IMR-90 (cell line): ENCODE measurements at regions not wholly inside any gene's neighbourhood (a gene's known extent, or its start where the extent isn't known, plus 50 kb on each side); places are given as distances from the start of the nearest gene placed in this dataset.

ENCODE experiments used
- ATAC-seq: fragments of 200-7000 bp; cut with Tn5 transposase; 2 replicates; pipeline ENCODE4 v1.9.1; 2020; ENCODE audit warnings: low read depth, mild to moderate bottlenecking, moderate library complexity
- BruUV-seq: library from RNA; stranded (reverse); fragments of 400-500 nt; replicated peaks from 2 replicates; lab custom pipeline; 2021; lab: Mats Ljungman, UMichigan
- CTCF ChIA-PET: fragments of 300-600 bp; formaldehyde crosslinking; extraction: SDS; loops from one replicate; lab custom pipeline; 2021; ENCODE audit warnings: antibody characterized with exemption; lab: Yijun Ruan, JAX
- POLR2A ChIA-PET: fragments of 300-600 bp; sonication (Branson Sonifier 250); formaldehyde crosslinking; loops from one replicate; lab custom pipeline; 2022; ENCODE audit warnings: antibody characterized with exemption; ENCODE audit not compliant: unreplicated experiment; lab: Charles Lee
- DNase-seq: peaks from one replicate; pipeline ENCODE4 v3.0.0; 2013
- H2AFZ ChIP-seq: replicated peaks from 2 replicates; pipeline ENCODE3; 2013; ENCODE audit warnings: low read length, mild to moderate bottlenecking; ENCODE audit not compliant: poor library complexity
- H2AK5ac ChIP-seq: 2 replicates; pipeline ENCODE4 v1.6.1; 2013; ENCODE audit warnings: low read depth, low read length, inconsistent platforms
- H2AK9ac ChIP-seq: replicated peaks from 2 replicates; pipeline ENCODE3; 2013; ENCODE audit warnings: mild to moderate bottlenecking, low read depth, low read length, moderate library complexity; ENCODE audit not compliant: poor library complexity
- H2BK120ac ChIP-seq: 2 replicates; pipeline ENCODE4 v1.6.1; 2013; ENCODE audit warnings: low read depth, low read length, inconsistent platforms
- H2BK15ac ChIP-seq: 3 replicates; pipeline ENCODE4 v1.6.1; 2013; ENCODE audit warnings: low read depth, low read length, inconsistent platforms
- H2BK20ac ChIP-seq: 2 replicates; pipeline ENCODE4 v1.6.1; 2013; ENCODE audit warnings: low read depth, mild to moderate bottlenecking, inconsistent platforms, low read length, moderate library complexity
- H2BK5ac ChIP-seq: 2 replicates; pipeline ENCODE4 v1.6.1; 2013; ENCODE audit warnings: mild to moderate bottlenecking, low read depth, low read length, inconsistent platforms; ENCODE audit not compliant: poor library complexity, severe bottlenecking
- H3K14ac ChIP-seq: replicated peaks from 2 replicates; pipeline ENCODE4 v1.6.1; 2013; ENCODE audit warnings: low read depth, low read length, inconsistent platforms
- H3K18ac ChIP-seq: 2 replicates; pipeline ENCODE4 v1.6.1; 2013; ENCODE audit warnings: low read depth, low read length, control low read depth
- H3K23ac ChIP-seq: 2 replicates; pipeline ENCODE4 v1.6.1; 2013; ENCODE audit warnings: low read depth, low read length, inconsistent platforms
- H3K27ac ChIP-seq: 2 replicates; pipeline ENCODE4 v1.5.1; 2013; ENCODE audit warnings: mild to moderate bottlenecking, control low read depth, low read length; ENCODE audit not compliant: insufficient read depth
- H3K27me3 ChIP-seq: 2 replicates; pipeline ENCODE4 v1.6.1; 2013; ENCODE audit warnings: low read length; ENCODE audit not compliant: control insufficient read depth, insufficient read depth
- H3K36me3 ChIP-seq: 2 replicates; pipeline ENCODE4 v1.6.1; 2013; ENCODE audit warnings: low read length, mixed read lengths; ENCODE audit not compliant: control insufficient read depth, insufficient read depth
- H3K4ac ChIP-seq: 2 replicates; pipeline ENCODE4 v1.6.1; 2013; ENCODE audit warnings: low read depth, low read length, inconsistent platforms
- H3K4me1 ChIP-seq: 2 replicates; pipeline ENCODE4 v1.6.1; 2013; ENCODE audit warnings: low read length, mixed read lengths; ENCODE audit not compliant: control insufficient read depth, insufficient read depth
- H3K4me2 ChIP-seq: 2 replicates; pipeline ENCODE4 v1.6.1; 2013; ENCODE audit warnings: low read depth, mild to moderate bottlenecking, control low read depth, low read length, moderate library complexity
- H3K4me3 ChIP-seq: 2 replicates; pipeline ENCODE4 v1.5.1; 2013; ENCODE audit warnings: low read depth, mild to moderate bottlenecking, control low read depth, low read length, moderate library complexity; ENCODE audit not compliant: insufficient read depth
- H3K56ac ChIP-seq: 2 replicates; pipeline ENCODE4 v1.6.1; 2013; ENCODE audit warnings: low read length, inconsistent platforms; ENCODE audit not compliant: insufficient read depth; ENCODE audit errors: extremely low read depth
- H3K79me1 ChIP-seq, 2 experiments: 2 replicates each; pipeline ENCODE4 v1.6.1; 2013; ENCODE audit warnings: low read length in 2 of 2, inconsistent platforms in 1 of 2, low read depth in 1 of 2
- H3K9ac ChIP-seq: 2 replicates; pipeline ENCODE4 v1.6.1; 2013; ENCODE audit warnings: low read depth, low read length, control low read depth
- H3K9me1 ChIP-seq: 2 replicates; pipeline ENCODE4 v1.6.1; 2013; ENCODE audit warnings: low read length, inconsistent platforms; ENCODE audit not compliant: insufficient read depth
- H3K9me3 ChIP-seq: 2 replicates; pipeline ENCODE4 v1.6.1; 2013; ENCODE audit warnings: low read length; ENCODE audit not compliant: control insufficient read depth, insufficient read depth
- H4K20me1 ChIP-seq: 2 replicates; pipeline ENCODE4 v1.6.1; 2013; ENCODE audit warnings: low read length, inconsistent platforms; ENCODE audit not compliant: insufficient read depth
- H4K5ac ChIP-seq: 2 replicates; pipeline ENCODE4 v1.6.1; 2013; ENCODE audit warnings: mild to moderate bottlenecking, low read depth, low read length, control low read depth
- H4K8ac ChIP-seq, 2 experiments: 2 replicates each; pipeline ENCODE4 v1.6.1; 2013; ENCODE audit warnings: low read depth in 2 of 2, low read length in 2 of 2, control low read depth in 1 of 2, inconsistent platforms in 1 of 2
- H4K91ac ChIP-seq: 2 replicates; pipeline ENCODE4 v1.6.1; 2013; ENCODE audit warnings: low read depth, low read length, inconsistent platforms; ENCODE audit not compliant: insufficient read depth
- BHLHE40 ChIP-seq: fragments of 150-350 bp; IDR thresholded peaks from 2 replicates; pipeline ENCODE4 v1.6.1; 2016; ENCODE audit warnings: mild to moderate bottlenecking, low read depth, low read length
- CEBPB ChIP-seq: IDR thresholded peaks from 2 replicates; pipeline ENCODE4 v1.6.1; 2012; ENCODE audit warnings: low read depth, low read length, improper control_type of control experiment
- CHD1 ChIP-seq: IDR thresholded peaks from 2 replicates; pipeline ENCODE4 v1.6.1; 2012; ENCODE audit warnings: low read depth, low read length, improper control_type of control experiment
- CTCF ChIP-seq: conservative IDR thresholded peaks from 2 replicates; pipeline ENCODE4 v1.5.1; 2012; ENCODE audit warnings: mild to moderate bottlenecking, low read depth, low read length, improper control_type of control experiment
- FOS ChIP-seq: fragments of 150-350 bp; IDR thresholded peaks from 2 replicates; pipeline ENCODE4 v1.6.1; 2016; ENCODE audit warnings: low read depth, low read length
- MAFK ChIP-seq: IDR thresholded peaks from 2 replicates; pipeline ENCODE4 v1.6.1; 2012; ENCODE audit warnings: low read depth, low read length, improper control_type of control experiment
- MAZ ChIP-seq: IDR thresholded peaks from 2 replicates; pipeline ENCODE4 v1.6.1; 2012; ENCODE audit warnings: low read depth, mild to moderate bottlenecking, low read length, improper control_type of control experiment, moderate library complexity, borderline replicate concordance
- MXI1 ChIP-seq: IDR thresholded peaks from 2 replicates; pipeline ENCODE4 v1.6.1; 2012; ENCODE audit warnings: low read depth, mild to moderate bottlenecking, low read length, moderate library complexity, borderline replicate concordance
- NFE2L2 ChIP-seq: fragments of 150-350 bp; IDR thresholded peaks from 2 replicates; pipeline ENCODE4 v1.6.1; 2016; ENCODE audit warnings: low read depth, mild to moderate bottlenecking, low read length
- POLR2A ChIP-seq: IDR thresholded peaks from 2 replicates; pipeline ENCODE4 v1.6.1; 2012; ENCODE audit warnings: mild to moderate bottlenecking, low read depth, low read length
- RAD21 ChIP-seq: IDR thresholded peaks from 2 replicates; pipeline ENCODE4 v1.6.1; 2012; ENCODE audit warnings: low read length, improper control_type of control experiment
- RCOR1 ChIP-seq: IDR thresholded peaks from 2 replicates; pipeline ENCODE4 v1.6.1; 2012; ENCODE audit warnings: mild to moderate bottlenecking, low read length, improper control_type of control experiment; ENCODE audit not compliant: insufficient replicate concordance
- RFX5 ChIP-seq: IDR thresholded peaks from 2 replicates; pipeline ENCODE4 v1.8.0; 2012; ENCODE audit warnings: low read depth, mild to moderate bottlenecking, low read length, moderate library complexity
- SMC3 ChIP-seq: fragments of 150-350 bp; IDR thresholded peaks from 2 replicates; pipeline ENCODE4 v1.6.1; 2016; ENCODE audit warnings: low read depth, mild to moderate bottlenecking, antibody characterized with exemption, low read length, moderate library complexity
- WGBS, 2 experiments: methylation state at CpG; one replicate each; pipeline versions ENCODE4 v1.1.5 to v1.1.7; 2013; ENCODE audit warnings: missing lambda C conversion rate in 2 of 2; ENCODE audit not compliant: insufficient read length in 1 of 2; ENCODE audit errors: extremely low coverage in 2 of 2; 5-methylcytosine and 5-hydroxymethylcytosine counted together
- dilution Hi-C: fragments of 300-500 bp; cut with HindIII; formaldehyde crosslinking; loops from one replicate; pipeline ENCODE4 v1.14.3; 2018; ENCODE audit warnings: low sequenced_read_pairs; ENCODE audit not compliant: unreplicated experiment
- in situ Hi-C: fragments of 300-500 bp; cut with MboI; formaldehyde crosslinking; loops from 3 replicates; pipeline ENCODE4 v1.14.3; 2019; ENCODE audit warnings: low sequenced_read_pairs, inconsistent platforms, mixed read lengths
- intact Hi-C: fragments of 100-400 bp; cut with micrococcal nuclease; formaldehyde crosslinking; loops from 2 replicates; pipeline ENCODE4 v1.10.0; 2022
- TF ChIP-seq, protein P1 (sequence below): fragments of 150-350 bp; IDR thresholded peaks from 2 replicates; pipeline ENCODE4 v1.6.1; 2017; ENCODE audit warnings: mild to moderate bottlenecking, antibody characterized with exemption, low read length, low read depth
- TF ChIP-seq, protein P2 (sequence below): fragments of 150-350 bp; IDR thresholded peaks from 2 replicates; pipeline ENCODE4 v1.6.1; 2016; ENCODE audit warnings: low read depth, mild to moderate bottlenecking, low read length, moderate library complexity, borderline replicate concordance

DNA sequence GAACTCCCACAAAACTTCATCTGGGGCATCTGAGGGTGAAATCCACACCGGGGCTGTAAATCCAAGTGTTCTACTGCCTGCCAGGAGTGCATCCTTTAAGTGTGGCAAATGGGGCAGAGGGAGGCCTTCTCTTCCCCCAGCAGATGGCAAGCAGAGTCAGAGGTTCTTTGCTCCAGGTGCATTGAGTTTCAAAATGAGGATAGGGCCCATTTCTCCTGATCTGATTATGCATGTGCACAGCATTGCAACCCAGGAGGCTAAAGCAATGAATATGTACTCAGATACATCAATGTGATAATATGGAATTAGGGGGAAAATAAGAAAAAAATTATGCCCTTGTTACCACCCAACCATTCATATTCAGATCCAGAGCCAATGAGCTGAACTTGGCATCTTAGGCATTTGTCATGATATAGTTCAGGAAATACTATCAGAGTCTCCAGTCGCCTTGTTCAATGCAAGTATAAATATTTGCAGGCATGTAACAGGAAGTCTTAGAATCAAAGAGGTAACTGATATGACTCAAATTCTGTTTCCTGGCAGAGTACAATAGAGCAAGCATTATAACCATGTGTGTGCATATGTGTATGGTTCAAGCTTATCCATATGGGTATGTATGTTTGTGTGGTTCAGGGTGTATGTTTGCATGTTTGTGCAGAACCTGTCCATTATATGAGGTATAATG is 473.8 kb upstream of the PKN2 start:
- dilution Hi-C loops (no loop called here), intact Hi-C loops (no loop called here), in situ Hi-C loops (no loop called here)
- Histone ChIP-seq H2AK5ac (no peak overlapping the region), H3K4me2 (no peak overlapping the region), H3K9ac (no peak overlapping the region), H2AFZ (no peak overlapping the region), H3K4me1 (no peaks in the 10 kb centered on the region), H3K27ac (no peak overlapping the region), H3K18ac (no peak overlapping the region), H2AK9ac (no peak overlapping the region), H3K14ac (no peak overlapping the region), H4K8ac (no peak overlapping the region), H2BK120ac (no peak overlapping the region), H4K5ac (no peak overlapping the region), H2BK15ac (no peak overlapping the region), H3K56ac (no peak overlapping the region), H4K20me1 (no peaks in the 10 kb centered on the region), H2BK5ac (no peak overlapping the region), H3K27me3 (no peaks in the 10 kb centered on the region), H3K36me3 (no peaks in the 10 kb centered on the region), H4K91ac (no peak overlapping the region), H3K4ac (no peak overlapping the region), H3K23ac (no peak overlapping the region), H2BK20ac (no peak overlapping the region), H3K4me3 (no peak overlapping the region), H3K9me1 (no peaks in the 10 kb centered on the region; the same call in 1 of the 2 replicates), H3K79me1 (no peaks in the 10 kb centered on the region), H3K9me3 (no peaks in the 10 kb centered on the region)
- no peak for DNase-seq
- CTCF ChIA-PET: no interaction called here
- BruUV-seq: no TSS peak
- no CpG with 5 or more reads among the region's 2 CpGs for WGBS, 2 experiments
- ATAC-seq: no peak
- POLR2A ChIA-PET: no interaction called here
- no peak for TF ChIP-seq CTCF
- no peak for TF ChIP-seq CHD1
- no peak for TF ChIP-seq RAD21
- no peak for TF ChIP-seq POLR2A
- TF ChIP-seq RFX5: no peak
- TF ChIP-seq MAFK: no peak
- no peak for TF ChIP-seq CEBPB
- no peak for TF ChIP-seq MXI1
- TF ChIP-seq, protein P1, sequence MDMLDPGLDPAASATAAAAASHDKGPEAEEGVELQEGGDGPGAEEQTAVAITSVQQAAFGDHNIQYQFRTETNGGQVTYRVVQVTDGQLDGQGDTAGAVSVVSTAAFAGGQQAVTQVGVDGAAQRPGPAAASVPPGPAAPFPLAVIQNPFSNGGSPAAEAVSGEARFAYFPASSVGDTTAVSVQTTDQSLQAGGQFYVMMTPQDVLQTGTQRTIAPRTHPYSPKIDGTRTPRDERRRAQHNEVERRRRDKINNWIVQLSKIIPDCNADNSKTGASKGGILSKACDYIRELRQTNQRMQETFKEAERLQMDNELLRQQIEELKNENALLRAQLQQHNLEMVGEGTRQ: no peak
- TF ChIP-seq MAZ: no peak
- no peak for TF ChIP-seq BHLHE40
- no peak for TF ChIP-seq SMC3
- TF ChIP-seq RCOR1: no peak
- no peak for TF ChIP-seq FOS
- TF ChIP-seq, protein P2, sequence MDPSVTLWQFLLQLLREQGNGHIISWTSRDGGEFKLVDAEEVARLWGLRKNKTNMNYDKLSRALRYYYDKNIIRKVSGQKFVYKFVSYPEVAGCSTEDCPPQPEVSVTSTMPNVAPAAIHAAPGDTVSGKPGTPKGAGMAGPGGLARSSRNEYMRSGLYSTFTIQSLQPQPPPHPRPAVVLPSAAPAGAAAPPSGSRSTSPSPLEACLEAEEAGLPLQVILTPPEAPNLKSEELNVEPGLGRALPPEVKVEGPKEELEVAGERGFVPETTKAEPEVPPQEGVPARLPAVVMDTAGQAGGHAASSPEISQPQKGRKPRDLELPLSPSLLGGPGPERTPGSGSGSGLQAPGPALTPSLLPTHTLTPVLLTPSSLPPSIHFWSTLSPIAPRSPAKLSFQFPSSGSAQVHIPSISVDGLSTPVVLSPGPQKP: no peak
- no peak for TF ChIP-seq NFE2L2
